GM12878 (cell line): ENCODE measurements at regions not wholly inside any gene's neighbourhood (a gene's known extent, or its start where the extent isn't known, plus 50 kb on each side); places are given as distances from the start of the nearest gene placed in this dataset.

ENCODE experiments used
- ATAC-seq: fragments of 200-7000 bp; cut with Tn5 transposase; 3 replicates; pipeline ENCODE4 v1.9.1; 2020; ENCODE audit warnings: mild to moderate bottlenecking, moderate library complexity
- BruUV-seq: library from RNA; stranded (reverse); fragments of 400-500 nt; replicated peaks from 2 replicates; lab custom pipeline; 2021; lab: Mats Ljungman, UMichigan
- CTCF ChIA-PET: fragments of 300-600 bp; sonication (Branson Sonifier 250); formaldehyde crosslinking; extraction: SDS; loops from one replicate; lab custom pipeline; 2021; ENCODE audit warnings: inconsistent platforms; lab: Yijun Ruan, JAX
- POLR2A ChIA-PET: fragments of 350-600 bp; formaldehyde crosslinking; extraction: SDS; loops from one replicate; lab custom pipeline; 2021; ENCODE audit warnings: inconsistent platforms; lab: Charles Lee
- RAD21 ChIA-PET: fragments of 300-600 bp; sonication (Branson Sonifier 250); formaldehyde crosslinking; loops from one replicate; lab custom pipeline; 2023; ENCODE audit warnings: antibody characterized with exemption; ENCODE audit not compliant: unreplicated experiment; lab: Charles Lee
- SMC1A ChIA-PET: fragments of 300-600 bp; sonication (Branson Sonifier 250); formaldehyde crosslinking; loops from one replicate; lab custom pipeline; 2023; ENCODE audit not compliant: unreplicated experiment, uncharacterized antibody; lab: Charles Lee
- DNase-seq: peaks from one replicate; pipeline ENCODE4 v3.0.0-alpha.2; 2011; ENCODE audit warnings: low read depth, low spot score
- FAIRE-seq: peaks from 3 replicates; lab custom pipeline; 2011; peaks lifted over from hg19 to GRCh38; lab: Jason Lieb, UNC
- H2AFZ ChIP-seq: 2 replicates; pipeline ENCODE4 v1.6.0; 2011; ENCODE audit warnings: low read depth, low read length, control low read depth; ENCODE audit not compliant: control insufficient read depth
- H3K27ac ChIP-seq: 2 replicates; pipeline ENCODE4 v1.5.1; 2011; ENCODE audit warnings: control low read depth; ENCODE audit not compliant: control insufficient read depth, insufficient read depth
- H3K27me3 ChIP-seq, 2 experiments: replicated peaks in 1 of 2; 2 replicates each; pipeline versions ENCODE4 v1.6.0 to v1.6.1; 2011; ENCODE audit warnings: low read length in 1 of 2; ENCODE audit not compliant: control insufficient read depth in 2 of 2, insufficient read depth in 2 of 2
- H3K36me3 ChIP-seq, 2 experiments: 2 replicates each; pipeline ENCODE4 v1.5.1; 2011; ENCODE audit warnings: low read length in 1 of 2; ENCODE audit not compliant: control insufficient read depth in 2 of 2, insufficient read depth in 2 of 2
- H3K4me1 ChIP-seq: 2 replicates; pipeline ENCODE4 v1.6.1; 2011; ENCODE audit warnings: mild to moderate bottlenecking, low read length, moderate library complexity, mixed read lengths; ENCODE audit not compliant: control insufficient read depth, insufficient read depth
- H3K4me2 ChIP-seq: 2 replicates; pipeline ENCODE4 v1.6.0; 2011; ENCODE audit warnings: control low read depth; ENCODE audit not compliant: control insufficient read depth, insufficient read depth
- H3K4me3 ChIP-seq: fragments of 200-600 bp; sonication (generic); 2 replicates; pipeline ENCODE4 v1.5.1; 2016
- H3K79me2 ChIP-seq: 2 replicates; pipeline ENCODE4 v1.6.0; 2011; ENCODE audit warnings: low read length; ENCODE audit not compliant: control insufficient read depth, insufficient read depth
- H3K9ac ChIP-seq: 2 replicates; pipeline ENCODE4 v1.8.0; 2011; ENCODE audit warnings: low read length, control low read depth, mixed read lengths; ENCODE audit not compliant: control insufficient read depth, insufficient read depth
- H3K9me3 ChIP-seq: replicated peaks from 3 replicates; pipeline ENCODE4 v1.5.1; 2011; ENCODE audit warnings: mild to moderate bottlenecking, low read length; ENCODE audit not compliant: control insufficient read depth, insufficient read depth
- H4K20me1 ChIP-seq: 2 replicates; pipeline ENCODE4 v1.6.0; 2011; ENCODE audit not compliant: control insufficient read depth, insufficient read depth
- ATF7 ChIP-seq: fragments of 450-650 bp; IDR thresholded peaks from 2 replicates; pipeline ENCODE4 v1.6.1; 2016; ENCODE audit warnings: low read depth, mild to moderate bottlenecking
- BACH1 ChIP-seq: fragments of 450-650 bp; IDR thresholded peaks from 2 replicates; pipeline ENCODE4 v1.6.1; 2017; ENCODE audit warnings: mild to moderate bottlenecking, borderline replicate concordance
- FOXM1 ChIP-seq: IDR thresholded peaks from 2 replicates; pipeline ENCODE4 v1.6.1; 2012; ENCODE audit warnings: low read depth, mild to moderate bottlenecking, inconsistent platforms, low read length, moderate library complexity
- HSF1 ChIP-seq: fragments of 150-350 bp; IDR thresholded peaks from 2 replicates; pipeline ENCODE4 v1.6.1; 2014; ENCODE audit warnings: mild to moderate bottlenecking, low read depth, low read length
- IRF5 ChIP-seq: fragments of 450-650 bp; IDR thresholded peaks from 2 replicates; pipeline ENCODE4 v1.6.1; 2017; ENCODE audit warnings: borderline replicate concordance
- LARP7 ChIP-seq: fragments of 450-650 bp; IDR thresholded peaks from 2 replicates; pipeline ENCODE4 v1.6.1; 2017; ENCODE audit warnings: mild to moderate bottlenecking
- MEF2A ChIP-seq: IDR thresholded peaks from 2 replicates; pipeline ENCODE4 v1.6.1; 2011; ENCODE audit warnings: low read depth, mild to moderate bottlenecking, low read length, moderate library complexity; ENCODE audit not compliant: insufficient read depth
- MYC ChIP-seq: IDR thresholded peaks from 2 replicates; pipeline ENCODE4 v1.6.1; 2011; ENCODE audit warnings: mild to moderate bottlenecking, low read length, moderate library complexity, inconsistent platforms; ENCODE audit not compliant: insufficient read depth, insufficient replicate concordance, insufficient read length, severe bottlenecking
- NBN ChIP-seq: fragments of 450-650 bp; IDR thresholded peaks from 2 replicates; pipeline ENCODE4 v1.6.1; 2016
- POLR2A ChIP-seq: IDR thresholded peaks from 2 replicates; pipeline ENCODE4 v1.6.1; 2011; ENCODE audit warnings: low read depth, mild to moderate bottlenecking, low read length
- PRDM15 ChIP-seq: fragments of 450-650 bp; formaldehyde crosslinking; IDR thresholded peaks from 2 replicates; pipeline ENCODE4 v1.4.0; 2020; ENCODE audit warnings: mild to moderate bottlenecking, moderate library complexity
- RBBP5 ChIP-seq: fragments of 200-600 bp; sonication (generic); conservative IDR thresholded peaks from 2 replicates; pipeline ENCODE4 v1.6.1; 2016
- RCOR1 ChIP-seq: conservative IDR thresholded peaks from 2 replicates; pipeline ENCODE4 v1.6.1; 2012; ENCODE audit warnings: low read depth, low read length, improper control_type of control experiment
- RFX5 ChIP-seq: IDR thresholded peaks from 2 replicates; pipeline ENCODE4 v1.6.1; 2011; ENCODE audit warnings: low read depth, low read length, improper control_type of control experiment
- USF2 ChIP-seq: IDR thresholded peaks from 2 replicates; pipeline ENCODE4 v1.6.1; 2011; ENCODE audit warnings: low read depth, low read length, improper control_type of control experiment, borderline replicate concordance
- ZBED1 ChIP-seq: IDR thresholded peaks from 2 replicates; pipeline ENCODE4 v1.6.1; 2016; ENCODE audit warnings: borderline replicate concordance
- WGBS: methylation state at CpG from one replicate; pipeline ENCODE4 v1.1.6; 2016; ENCODE audit warnings: low lambda C conversion rate; ENCODE audit not compliant: insufficient replicate concordance, insufficient coverage; ENCODE audit errors: missing lambda C conversion rate; 5-methylcytosine and 5-hydroxymethylcytosine counted together
- in situ Hi-C: fragments of 300-500 bp; cut with MboI; formaldehyde crosslinking; loops from 9 replicates; pipeline ENCODE4 v1.14.3; 2018; ENCODE audit warnings: mixed read lengths
- intact Hi-C: fragments of 100-400 bp; cut with micrococcal nuclease; formaldehyde crosslinking; loops from one replicate; pipeline ENCODE4 v1.14.2; 2022; ENCODE audit not compliant: unreplicated experiment

GRCh38 chr2:16155766-16156165 is 215.4 kb downstream of the MYCN start:
- TF ChIP-seq ATF7 (no peak), FOXM1 (no peak), PRDM15 (CRISPR knock-in tag) (no peak), MYC (no peak), LARP7 (no peak), RFX5 (no peak), IRF5 (no peak), RBBP5 (no peak), RCOR1 (no peak), NBN (no peak), USF2 (no peak), MEF2A (no peak), ZBED1 (no peak), POLR2A (no peak), HSF1 (no peak), BACH1 (no peak)
- Histone ChIP-seq H3K4me3 (no peak overlapping the region), H3K79me2 (no peaks in the 10 kb centered on the region), H3K36me3 (no peaks in the 10 kb centered on the region), H3K4me1 (no peaks in the 10 kb centered on the region), H4K20me1 (no peaks in the 10 kb centered on the region), H3K27ac (no peak overlapping the region), H2AFZ (no peak overlapping the region), H3K4me2 (no peak overlapping the region), H3K27me3 (no peaks in the 10 kb centered on the region), H3K9ac (no peak overlapping the region), H3K9me3 (no peaks in the 10 kb centered on the region)
- in situ Hi-C loops = no loop called here
- 15% methylated on average over 6 of the region's 6 CpGs for WGBS
- no peak for DNase-seq
- FAIRE-seq = no peak
- SMC1A ChIA-PET = no interaction called here
- no peak for ATAC-seq
- POLR2A ChIA-PET = no interaction called here
- RAD21 ChIA-PET = no interaction called here
- BruUV-seq = no TSS peak
- CTCF ChIA-PET = no interaction called here
- intact Hi-C loops = no loop called here
